ENCODE measurements at regions not wholly inside any gene's neighbourhood (a gene's known extent, or its start where the extent isn't known, plus 50 kb on each side); places are given as distances from the start of the nearest gene placed in this dataset.

DNA sequence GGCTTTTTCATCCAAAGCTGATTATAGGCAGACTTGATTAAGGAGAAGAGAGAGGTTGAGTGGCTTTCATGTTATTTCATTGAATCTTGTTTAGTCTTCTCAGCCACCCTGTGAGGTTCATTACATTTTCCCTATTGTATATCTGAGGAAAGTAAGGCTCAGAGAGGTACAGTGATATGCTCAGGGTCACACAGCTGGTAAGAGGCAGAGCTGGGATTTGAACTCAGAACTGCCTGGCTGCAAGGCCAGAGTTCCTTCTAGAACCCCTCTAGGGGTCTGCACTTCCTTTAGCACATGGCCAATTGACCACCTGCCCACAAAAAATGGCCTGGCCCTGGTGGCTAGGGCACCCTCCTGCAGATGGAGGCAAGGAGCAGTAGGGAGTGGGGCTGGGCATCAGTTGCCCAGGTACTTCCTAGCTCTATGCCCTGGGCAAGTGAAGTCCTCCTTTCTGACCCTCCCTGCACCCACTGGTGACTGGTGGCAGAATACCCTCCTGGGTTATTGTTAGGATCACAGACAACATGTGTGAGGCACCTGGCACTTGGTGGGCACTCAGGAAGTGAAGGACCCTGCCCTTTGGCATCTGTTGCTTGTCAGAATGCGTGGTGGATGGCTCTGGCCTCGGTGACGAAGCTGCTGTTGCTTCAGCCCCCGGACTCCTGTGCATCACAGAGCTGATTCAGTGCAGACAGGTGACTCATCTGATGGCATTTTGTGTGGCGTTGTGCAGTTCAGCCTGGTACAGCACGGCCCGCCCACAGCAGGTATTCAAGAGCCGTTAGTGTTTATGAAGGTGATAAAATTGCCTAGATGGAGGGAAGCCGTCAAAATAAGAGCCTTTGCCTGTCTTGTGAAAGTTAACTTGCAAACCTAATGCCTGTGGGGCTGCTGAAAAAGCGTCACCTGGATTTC lies 115.8 kb downstream of the SLC25A47 start:
- DNase-seq (ENCODE audit: low spot score): peak; percentile 91

- DNase-seq (ENCODE audit: low spot score): no peak
Measured at GRCh38 chr14:100439781-100440180, 116.6 kb downstream of the SLC25A47 start.

GRCh38 chr14:100440207-100440631 lies 117.1 kb downstream of the SLC25A47 start:
- DNase-seq (ENCODE audit: low spot score): no peak

DNA sequence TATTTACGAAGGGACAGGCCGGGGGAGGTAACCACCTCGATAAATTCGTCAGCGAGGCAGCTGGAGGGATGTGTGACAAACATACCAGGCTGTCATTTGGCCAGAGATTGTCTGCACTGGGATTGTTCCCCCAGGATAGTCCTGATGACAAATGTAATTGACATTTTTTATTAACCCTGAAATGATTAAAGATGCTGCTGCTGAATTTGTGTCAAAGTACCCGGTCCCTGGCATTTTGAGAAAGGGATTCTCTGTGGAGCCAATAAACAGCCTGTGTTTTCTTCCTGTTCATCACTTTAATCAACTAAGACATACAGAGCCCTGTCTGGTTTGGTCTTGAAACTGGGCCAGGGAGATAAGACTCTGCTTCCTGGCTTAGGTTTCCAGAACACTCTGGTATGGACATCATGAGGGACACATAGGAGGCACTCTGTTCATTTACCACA lies 117.6 kb downstream of the SLC25A47 start:
- DNase-seq (ENCODE audit: low spot score): no peak

DNA sequence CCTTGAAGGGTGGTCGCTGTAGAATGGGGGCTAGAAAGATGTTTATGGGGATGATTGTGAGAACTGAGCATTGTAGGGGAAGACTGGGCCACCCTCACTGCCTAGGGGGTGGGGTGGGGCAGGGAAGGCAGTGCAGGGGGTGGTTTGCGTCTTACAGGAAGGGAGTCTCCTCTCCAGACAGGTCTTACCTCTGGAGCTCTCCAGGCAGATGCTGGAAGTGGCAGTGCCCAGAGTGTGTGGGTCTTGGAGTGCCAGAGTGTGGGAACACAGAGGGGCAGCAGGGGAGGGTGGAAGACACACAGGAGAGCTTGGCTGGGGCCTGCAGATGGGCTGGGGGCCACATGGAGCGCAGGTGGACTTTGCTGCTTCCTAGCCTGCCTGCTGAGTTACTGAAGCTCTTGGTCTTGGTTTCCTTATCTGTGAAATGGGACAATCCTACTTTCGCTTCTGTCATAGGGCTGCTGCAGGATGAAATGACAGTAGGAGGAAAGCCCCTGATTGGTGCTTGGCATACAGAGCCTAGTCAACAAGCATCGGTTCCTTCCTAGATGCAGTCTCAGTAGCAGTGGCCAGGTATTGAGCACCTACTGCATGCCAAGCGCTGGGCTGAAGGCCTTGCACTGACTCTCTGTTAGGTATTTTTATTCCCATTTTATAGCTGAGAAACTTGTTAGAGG lies 118.3 kb downstream of the SLC25A47 start:
- DNase-seq (ENCODE audit: low spot score): no peak

GRCh38 chr14:100442036-100442435 lies 118.9 kb downstream of the SLC25A47 start:
- no peak for DNase-seq (ENCODE audit: low spot score)

GRCh38 chr14:100442498-100443490 lies 119.7 kb downstream of the SLC25A47 start:
- DNase-seq (ENCODE audit: low spot score): no peak

- DNase-seq (ENCODE audit: low spot score): no peak
Measured at GRCh38 chr14:100443603-100444002, 120.5 kb downstream of the SLC25A47 start.

DNA sequence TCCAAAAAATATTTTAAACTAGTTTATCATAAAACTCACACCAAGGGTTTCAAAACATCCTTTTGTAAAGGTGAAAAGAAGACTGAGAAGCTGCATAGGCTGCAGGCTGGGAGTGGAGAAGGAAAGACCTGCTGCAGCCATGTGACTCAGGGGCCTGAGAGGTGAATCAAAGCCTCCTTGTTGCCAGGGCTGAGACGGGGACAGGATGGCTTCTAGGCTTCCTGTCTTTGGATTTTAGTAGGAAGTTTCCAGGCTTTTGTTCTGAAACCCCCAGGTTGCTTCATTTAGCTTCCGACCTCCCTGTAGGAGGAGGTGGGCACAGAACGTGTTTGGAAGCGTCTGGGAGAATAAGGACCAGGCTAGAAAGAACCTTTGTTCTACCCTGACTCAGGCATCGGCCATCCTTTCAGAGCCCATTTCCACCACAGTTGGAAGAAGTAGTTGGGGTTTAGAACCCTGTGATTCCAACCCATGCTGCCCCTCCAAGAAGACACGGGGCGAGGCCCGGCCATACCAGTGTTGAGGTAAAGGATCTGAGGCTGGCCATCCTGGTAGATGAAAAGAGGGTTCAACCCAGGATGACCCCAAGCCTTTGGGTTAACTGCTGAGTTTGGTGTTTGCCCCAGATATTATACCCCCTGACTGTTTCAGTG lies 122.4 kb downstream of the SLC25A47 start:
- DNase-seq (ENCODE audit: low spot score): peak; percentile 66

- DNase-seq (ENCODE audit: low spot score): no peak
Measured at GRCh38 chr14:100446572-100446971, 123.4 kb downstream of the SLC25A47 start.

DNA sequence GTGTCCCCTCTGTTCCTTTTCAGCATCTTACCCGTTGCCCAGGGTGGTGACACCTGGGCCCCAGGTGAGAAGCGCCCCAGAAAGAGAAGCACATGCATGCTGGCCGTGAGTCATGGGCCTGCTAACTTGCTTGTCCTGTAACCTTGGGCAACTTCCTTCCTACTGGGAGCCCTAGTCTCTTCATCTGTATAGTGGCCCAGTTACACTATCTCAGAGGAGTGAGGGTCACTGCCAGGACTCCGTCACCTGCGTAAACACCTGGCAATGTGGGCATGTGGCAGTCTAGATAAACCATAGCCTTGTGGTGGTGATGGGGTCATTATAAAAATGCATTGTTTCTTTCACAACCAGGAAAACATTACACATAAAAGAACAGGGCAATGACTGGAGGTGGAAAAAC lies 125.2 kb downstream of the SLC25A47 start:
- no peak for DNase-seq (ENCODE audit: low spot score)

DNA sequence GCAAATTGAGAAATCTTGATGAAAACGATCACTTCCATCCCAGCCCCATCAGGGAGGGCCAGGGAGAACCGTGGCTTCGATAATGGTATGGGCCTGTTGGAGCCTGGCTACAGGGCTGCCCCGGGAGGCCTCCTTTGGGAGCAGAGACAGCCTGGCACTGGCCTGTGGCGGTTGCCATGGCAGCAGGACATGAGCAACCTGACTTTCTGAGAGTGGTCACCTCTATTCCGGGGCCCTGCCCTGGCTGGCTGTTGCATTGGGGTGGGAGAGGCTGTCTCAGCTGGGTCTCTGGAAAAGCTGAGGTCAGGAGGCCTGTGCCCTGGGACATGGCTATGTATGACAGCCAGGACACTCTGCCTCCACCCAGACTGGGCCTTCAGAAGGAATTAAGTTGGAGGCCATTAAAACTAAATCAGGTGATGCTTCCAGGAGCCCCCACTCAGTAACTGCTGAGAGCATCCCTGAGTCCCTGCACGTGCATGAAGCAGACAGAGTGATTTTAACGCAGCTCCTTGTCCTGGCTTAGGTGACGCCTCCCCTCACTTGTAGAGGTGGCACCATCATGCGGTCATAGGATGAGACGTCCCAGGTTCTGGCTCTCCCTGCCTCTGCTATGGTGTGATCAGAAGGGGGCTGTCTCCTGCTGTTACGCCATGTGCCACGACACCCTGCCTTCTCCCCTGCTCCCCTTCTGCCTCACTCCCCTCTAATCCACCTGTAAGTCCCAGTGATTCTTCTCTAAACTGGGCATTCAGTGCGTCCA lies 126.3 kb downstream of the SLC25A47 start:
- no peak for DNase-seq (ENCODE audit: low spot score)

DNA sequence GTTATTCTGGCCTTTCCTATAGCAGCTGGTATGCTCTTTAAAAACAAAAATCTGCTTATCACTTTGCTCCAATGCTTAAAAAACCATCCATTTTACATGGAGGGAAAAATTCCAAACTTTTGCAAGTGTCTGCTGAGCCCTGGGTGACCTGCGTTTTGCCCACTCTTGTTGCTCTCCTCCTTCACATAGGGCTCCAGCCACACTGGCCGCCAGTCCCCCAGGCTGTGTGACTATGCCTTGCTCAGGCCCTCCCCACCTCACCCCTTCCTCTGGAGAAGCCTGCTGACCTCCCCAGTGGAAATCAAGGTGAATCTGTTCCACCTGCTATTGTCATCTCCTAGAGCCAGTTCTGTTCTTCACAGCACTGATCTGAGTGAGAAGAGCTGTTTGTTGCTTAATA lies 126.9 kb downstream of the SLC25A47 start:
- DNase-seq (ENCODE audit: low spot score): no peak

DNA sequence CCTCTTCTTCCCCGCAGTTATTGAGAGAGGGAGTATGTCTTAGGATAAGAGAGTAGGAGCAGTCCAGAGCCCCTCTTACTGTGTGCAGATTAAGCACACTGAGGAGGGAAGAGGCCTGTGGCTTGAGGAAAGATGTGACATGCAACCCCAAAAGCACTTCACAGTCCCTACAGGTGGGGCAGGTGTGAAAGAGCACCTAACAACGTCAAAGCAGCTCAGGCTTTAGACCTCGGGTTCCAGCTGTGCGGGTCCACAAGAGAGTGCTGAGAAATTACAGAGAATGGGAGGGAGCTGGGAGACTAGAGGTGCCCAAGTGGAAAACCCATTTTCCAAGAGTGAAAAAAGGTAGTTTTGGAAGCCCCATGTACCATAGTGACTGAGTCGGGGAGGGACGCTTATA lies 127.6 kb downstream of the SLC25A47 start:
- no peak for DNase-seq (ENCODE audit: low spot score)

DNA sequence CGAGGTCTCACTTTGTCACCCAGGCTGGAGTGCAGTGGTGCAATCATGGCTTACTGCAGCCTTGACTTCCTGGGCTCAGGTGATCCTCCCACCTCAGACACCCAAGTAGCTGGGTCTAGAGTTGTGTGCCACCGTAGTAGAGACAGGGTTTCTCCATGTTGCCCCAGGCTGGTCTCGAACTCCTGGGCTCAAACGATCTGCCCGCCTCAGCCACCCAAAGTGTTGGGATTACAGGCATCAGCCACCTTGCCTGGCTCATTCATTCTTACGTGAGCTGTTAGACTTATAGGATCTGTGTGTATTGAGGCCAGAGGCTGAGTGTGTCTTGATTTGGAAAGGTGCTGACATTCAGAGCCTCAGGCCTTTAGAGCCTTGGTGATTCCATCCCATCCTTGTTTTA lies 128.1 kb downstream of the SLC25A47 start:
- DNase-seq (ENCODE audit: low spot score): no peak

- no peak for DNase-seq (ENCODE audit: low spot score)
Measured at GRCh38 chr14:100453930-100454329, 130.8 kb downstream of the SLC25A47 start.

DNA sequence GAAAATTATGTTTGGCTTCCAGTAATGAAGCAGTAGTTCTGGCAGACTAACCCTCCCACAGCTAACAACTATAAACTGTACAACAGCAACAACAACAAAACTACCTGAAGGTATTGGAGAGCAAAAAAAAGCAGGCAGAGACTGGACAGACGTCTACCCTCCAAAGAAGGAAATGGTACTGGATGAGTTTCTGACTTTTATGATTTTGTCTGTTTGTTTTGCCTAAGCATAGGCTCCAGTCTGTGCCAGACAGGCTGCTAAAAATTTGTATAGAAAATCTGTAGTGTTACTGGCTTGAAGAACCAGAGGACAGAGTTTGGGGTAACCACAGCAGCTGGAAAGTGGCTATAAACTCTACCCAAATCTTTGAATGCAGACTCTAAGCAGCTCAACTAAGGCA lies 131.3 kb downstream of the SLC25A47 start:
- no peak for DNase-seq (ENCODE audit: low spot score)

GRCh38 chr14:100463937-100464336 lies 123.3 kb downstream of the BEGAIN start:
- no peak for DNase-seq (ENCODE audit: low spot score)

DNA sequence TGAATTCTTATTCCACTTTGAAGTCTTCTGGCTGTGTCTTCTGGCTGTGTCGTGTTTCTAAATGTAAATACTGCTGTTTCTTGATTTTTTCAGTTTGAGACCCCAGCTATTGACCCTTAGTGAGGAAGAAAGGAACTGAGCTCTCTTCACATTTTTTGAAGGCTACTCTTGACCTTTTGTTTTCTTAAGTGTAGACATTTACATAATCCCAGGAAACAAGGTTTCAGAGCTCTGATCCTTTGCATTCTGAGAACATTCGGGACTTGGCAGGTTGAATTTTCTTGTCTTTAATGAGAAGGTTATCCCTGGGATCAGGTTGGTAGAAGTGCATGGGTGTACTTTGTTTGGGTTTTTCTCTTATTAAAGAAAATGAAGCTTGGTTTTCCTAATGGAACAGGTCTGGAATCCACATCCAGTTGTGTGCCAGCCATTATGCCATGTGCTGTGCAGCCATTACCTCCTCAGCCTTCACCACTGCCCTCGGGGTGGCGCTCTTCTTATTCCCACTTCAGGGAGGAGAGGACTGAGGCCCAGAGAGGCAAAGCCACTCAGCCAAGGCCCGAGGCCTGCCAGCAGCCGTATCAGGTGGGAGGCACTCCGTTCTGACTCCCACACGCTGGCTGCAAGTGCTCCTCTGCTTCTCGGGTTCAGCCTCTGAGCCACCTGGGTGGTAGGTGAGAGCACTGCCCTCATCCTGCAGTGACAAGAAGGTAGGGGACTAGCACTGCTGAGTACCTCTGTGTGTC lies 120.9 kb downstream of the BEGAIN start:
- no peak for DNase-seq (ENCODE audit: low spot score)
